ENCODE measurements at regions not wholly inside any gene's neighbourhood (a gene's known extent, or its start where the extent isn't known, plus 50 kb on each side); places are given as distances from the start of the nearest gene placed in this dataset.

GRCh38 chr18:55018602-55019001 is 59.3 kb upstream of the CCDC68 start:
- FAIRE-seq (no peak), DNase-seq (ENCODE audit: low read depth) (peak; percentile 69)
- Histone ChIP-seq H3K9ac (ENCODE audit: low read length) (no peak overlapping the region), H2AFZ (ENCODE audit: low read depth, low read length) (no peak overlapping the region), H3K36me3 (ENCODE audit: insufficient read depth, low read length) (no peaks in the 10 kb centered on the region), H4K20me1 (ENCODE audit: insufficient read depth, low read length) (no peaks in the 10 kb centered on the region), H3K4me2 (ENCODE audit: low read length) (no peak overlapping the region), H3K79me2 (ENCODE audit: insufficient read depth, low read length) (no peaks in the 10 kb centered on the region), H3K4me3 (ENCODE audit: insufficient read depth, low read depth, low read length) (no peak overlapping the region), H3K27me3 (ENCODE audit: insufficient read depth, low read length) (no peaks in the 10 kb centered on the region), H3K4me1 (ENCODE audit: insufficient read depth, low read length) (peaks cover 8% of the 10 kb centered on the region), H3K27ac (ENCODE audit: low read depth, low read length) (no peak overlapping the region), H3K9me3 (ENCODE audit: insufficient read depth, low read depth, low read length) (no peaks in the 10 kb centered on the region)
- H3K27me3 Mint-ChIP-seq (ENCODE audit: low read depth, unreplicated experiment), result no peaks in the 10 kb centered on the region
- H3K9me3 Mint-ChIP-seq (ENCODE audit: unreplicated experiment), result no peaks in the 10 kb centered on the region
- peaks cover 22% of the 10 kb centered on the region for H3K4me1 Mint-ChIP-seq (ENCODE audit: low read depth, unreplicated experiment)
- TF ChIP-seq CTCF (IDR thresholded peaks at IDR 0.05; ENCODE audit: insufficient read depth, low read depth, low read length) (no peak), EZH2 (IDR thresholded peaks at IDR 0.05; ENCODE audit: insufficient read depth, low read length) (no peak)
- H3K27ac Mint-ChIP-seq (ENCODE audit: unreplicated experiment), result no peak overlapping the region
- no peaks in the 10 kb centered on the region for H3K36me3 Mint-ChIP-seq (ENCODE audit: low read depth, unreplicated experiment)
- H3K4me3 Mint-ChIP-seq (ENCODE audit: unreplicated experiment), result no peak overlapping the region

GRCh38 chr18:55014095-55014494 is 54.8 kb upstream of the CCDC68 start:
- Histone ChIP-seq H3K9ac (ENCODE audit: low read length) (no peak overlapping the region), H3K9me3 (ENCODE audit: insufficient read depth, low read depth, low read length) (no peaks in the 10 kb centered on the region), H3K36me3 (ENCODE audit: insufficient read depth, low read length) (no peaks in the 10 kb centered on the region), H3K4me2 (ENCODE audit: low read length) (no peak overlapping the region), H3K79me2 (ENCODE audit: insufficient read depth, low read length) (no peaks in the 10 kb centered on the region), H4K20me1 (ENCODE audit: insufficient read depth, low read length) (no peaks in the 10 kb centered on the region), H3K27ac (ENCODE audit: low read depth, low read length) (no peak overlapping the region), H3K4me3 (ENCODE audit: insufficient read depth, low read depth, low read length) (no peak overlapping the region), H2AFZ (ENCODE audit: low read depth, low read length) (no peak overlapping the region), H3K4me1 (ENCODE audit: insufficient read depth, low read length) (peaks cover 4% of the 10 kb centered on the region), H3K27me3 (ENCODE audit: insufficient read depth, low read length) (no peaks in the 10 kb centered on the region)
- DNase-seq (ENCODE audit: low read depth) (no peak), FAIRE-seq (no peak)
- H3K9me3 Mint-ChIP-seq (ENCODE audit: unreplicated experiment), result peaks cover 4% of the 10 kb centered on the region
- H3K36me3 Mint-ChIP-seq (ENCODE audit: low read depth, unreplicated experiment), result no peaks in the 10 kb centered on the region
- H3K4me1 Mint-ChIP-seq (ENCODE audit: low read depth, unreplicated experiment), result peaks cover 25% of the 10 kb centered on the region
- H3K27ac Mint-ChIP-seq (ENCODE audit: unreplicated experiment), result no peak overlapping the region
- TF ChIP-seq CTCF (IDR thresholded peaks at IDR 0.05; ENCODE audit: insufficient read depth, low read depth, low read length) (no peak), EZH2 (IDR thresholded peaks at IDR 0.05; ENCODE audit: insufficient read depth, low read length) (no peak)
- H3K27me3 Mint-ChIP-seq (ENCODE audit: low read depth, unreplicated experiment), result no peaks in the 10 kb centered on the region
- H3K4me3 Mint-ChIP-seq (ENCODE audit: unreplicated experiment), result no peak overlapping the region

- Histone ChIP-seq H3K4me2 (ENCODE audit: low read length) (no peak overlapping the region), H3K4me1 (ENCODE audit: insufficient read depth, low read length) (peaks cover under 1% of the 10 kb centered on the region), H3K79me2 (ENCODE audit: insufficient read depth, low read length) (no peaks in the 10 kb centered on the region), H3K9ac (ENCODE audit: low read length) (no peak overlapping the region), H3K27ac (ENCODE audit: low read depth, low read length) (no peak overlapping the region), H3K9me3 (ENCODE audit: insufficient read depth, low read depth, low read length) (no peaks in the 10 kb centered on the region), H4K20me1 (ENCODE audit: insufficient read depth, low read length) (no peaks in the 10 kb centered on the region), H3K36me3 (ENCODE audit: insufficient read depth, low read length) (no peaks in the 10 kb centered on the region), H2AFZ (ENCODE audit: low read depth, low read length) (no peak overlapping the region), H3K4me3 (ENCODE audit: insufficient read depth, low read depth, low read length) (no peak overlapping the region), H3K27me3 (ENCODE audit: insufficient read depth, low read length) (no peaks in the 10 kb centered on the region)
- DNase-seq (ENCODE audit: low read depth), result no peak
- Mint-ChIP-seq H3K27ac (ENCODE audit: unreplicated experiment) (no peak overlapping the region), H3K4me3 (ENCODE audit: unreplicated experiment) (no peak overlapping the region), H3K9me3 (ENCODE audit: unreplicated experiment) (peaks cover 4% of the 10 kb centered on the region), H3K4me1 (ENCODE audit: low read depth, unreplicated experiment) (peaks cover 22% of the 10 kb centered on the region), H3K27me3 (ENCODE audit: low read depth, unreplicated experiment) (no peaks in the 10 kb centered on the region), H3K36me3 (ENCODE audit: low read depth, unreplicated experiment) (no peaks in the 10 kb centered on the region)
- FAIRE-seq, result no peak
- TF ChIP-seq CTCF (IDR thresholded peaks at IDR 0.05; ENCODE audit: insufficient read depth, low read depth, low read length) (no peak), EZH2 (IDR thresholded peaks at IDR 0.05; ENCODE audit: insufficient read depth, low read length) (no peak)
Observed at GRCh38 chr18:55013685-55014084, 54.4 kb upstream of the CCDC68 start.

Measured in astrocyte (in vitro differentiated cells and primary cell).